Endothelial cell of umbilical vein (primary cell): ENCODE measurements at regions not wholly inside any gene's neighbourhood (a gene's known extent, or its start where the extent isn't known, plus 50 kb on each side); places are given as distances from the start of the nearest gene placed in this dataset.

Experiments
- BruUV-seq: library from RNA; stranded (reverse); fragments of 400-500 nt; replicated peaks from 2 replicates; lab custom pipeline; 2021; lab: Mats Ljungman, UMichigan
- CTCF ChIA-PET: fragments of 300-600, 350-600 bp; sonication (Branson Sonifier 250); formaldehyde crosslinking; loops from one replicate; lab custom pipeline; 2021; ENCODE audit warnings: antibody characterized with exemption, inconsistent platforms; lab: Charles Lee
- POLR2A ChIA-PET: fragments of 300-600, 350-600 bp; sonication (Branson Sonifier 250); formaldehyde crosslinking; loops from one replicate; lab custom pipeline; 2021; ENCODE audit warnings: antibody characterized with exemption, inconsistent platforms; lab: Charles Lee
- DNase-seq: peaks from one replicate; pipeline ENCODE4 v3.0.0-alpha.2; 2011; ENCODE audit warnings: low read depth, low spot score
- FAIRE-seq: peaks from 2 replicates; lab custom pipeline; 2011; peaks lifted over from hg19 to GRCh38; lab: Jason Lieb, UNC
- H2AFZ ChIP-seq: 2 replicates; pipeline ENCODE4 v1.6.0; 2012; ENCODE audit warnings: low read depth, low read length, control low read depth, inconsistent platforms
- H3K27ac ChIP-seq: 2 replicates; pipeline ENCODE4 v1.5.1; 2011; ENCODE audit warnings: low read depth, mild to moderate bottlenecking, control low read depth, low read length, moderate library complexity; ENCODE audit not compliant: insufficient read depth
- H3K27me3 ChIP-seq, 2 experiments: 2 replicates each; pipeline versions ENCODE4 v1.6.0 to v1.6.1; 2011; ENCODE audit warnings: low read length in 2 of 2, mixed read lengths in 1 of 2; ENCODE audit not compliant: control insufficient read depth in 2 of 2, insufficient read depth in 2 of 2
- H3K36me3 ChIP-seq, 2 experiments: 2 replicates in 1 of 2; 3 replicates in 1 of 2; pipeline ENCODE4 v1.5.1; 2011; ENCODE audit warnings: low read length in 2 of 2, mild to moderate bottlenecking in 1 of 2, moderate library complexity in 1 of 2; ENCODE audit not compliant: control insufficient read depth in 2 of 2, insufficient read depth in 2 of 2; ENCODE audit errors: extremely low read depth in 1 of 2
- H3K4me1 ChIP-seq: 3 replicates; pipeline ENCODE4 v1.5.1; 2011; ENCODE audit warnings: mild to moderate bottlenecking, low read length; ENCODE audit not compliant: control insufficient read depth, insufficient read depth; ENCODE audit errors: extremely low read depth
- H3K4me2 ChIP-seq: 2 replicates; pipeline ENCODE4 v1.6.1; 2011; ENCODE audit warnings: low read length, control low read depth, mixed read lengths; ENCODE audit not compliant: insufficient read depth
- H3K4me3 ChIP-seq, 3 experiments: fragments of 200-600 bp in 1 of 3; sonication (generic), shearing (Covaris generic) in 1 of 3; replicated peaks in 1 of 3; 2 replicates each; pipeline ENCODE4 v1.5.1; 2011 to 2016; ENCODE audit warnings: control low read depth in 3 of 3, low read length in 3 of 3, mild to moderate bottlenecking in 2 of 3, inconsistent platforms in 1 of 3, low read depth in 1 of 3, moderate library complexity in 1 of 3; ENCODE audit not compliant: insufficient read depth in 1 of 3
- H3K79me2 ChIP-seq: 2 replicates; pipeline ENCODE4 v1.6.0; 2012; ENCODE audit warnings: low read length, inconsistent platforms; ENCODE audit not compliant: control insufficient read depth, insufficient read depth
- H3K9ac ChIP-seq: replicated peaks from 2 replicates; pipeline ENCODE3; 2011; ENCODE audit warnings: low read length, control low read depth; ENCODE audit not compliant: insufficient read depth; ENCODE audit errors: extremely low read depth
- H3K9me1 ChIP-seq: replicated peaks from 3 replicates; pipeline ENCODE4 v1.6.0; 2011; ENCODE audit warnings: mild to moderate bottlenecking, low read length; ENCODE audit not compliant: control insufficient read depth, insufficient read depth; ENCODE audit errors: extremely low read depth
- H3K9me3 ChIP-seq: replicated peaks from 2 replicates; pipeline ENCODE4 v1.5.1; 2012; ENCODE audit warnings: low read length, inconsistent platforms; ENCODE audit not compliant: control insufficient read depth, insufficient read depth
- H4K20me1 ChIP-seq: replicated peaks from 2 replicates; pipeline ENCODE3; 2011; ENCODE audit warnings: mild to moderate bottlenecking, low read length; ENCODE audit not compliant: control insufficient read depth, insufficient read depth; ENCODE audit errors: extremely low read depth
- EZH2 ChIP-seq: IDR thresholded peaks from 2 replicates; pipeline ENCODE4 v1.6.1; 2012; ENCODE audit warnings: borderline replicate concordance, low read depth, mild to moderate bottlenecking, moderate library complexity, low read length, inconsistent platforms; ENCODE audit not compliant: severe bottlenecking
- FOS ChIP-seq: IDR thresholded peaks from 2 replicates; pipeline ENCODE4 v1.6.1; 2011; ENCODE audit warnings: mild to moderate bottlenecking, low read length, moderate library complexity, borderline replicate concordance; ENCODE audit not compliant: insufficient read depth
- GATA2 ChIP-seq: IDR thresholded peaks from 2 replicates; pipeline ENCODE4 v1.7.0; 2011; ENCODE audit warnings: low read depth, mild to moderate bottlenecking, moderate library complexity, mixed read lengths, low read length; ENCODE audit not compliant: insufficient read length, insufficient read depth
- JUN ChIP-seq: IDR thresholded peaks from 2 replicates; pipeline ENCODE4 v1.6.1; 2011; ENCODE audit warnings: borderline replicate concordance, low read depth; ENCODE audit not compliant: insufficient read length, insufficient read depth
- MYC ChIP-seq: IDR thresholded peaks from one replicate; pipeline ENCODE4 v1.6.1; 2011; ENCODE audit warnings: mild to moderate bottlenecking, low read depth, low read length
- POLR2A ChIP-seq: IDR thresholded peaks from 2 replicates; pipeline ENCODE4 v1.6.1; 2012; ENCODE audit warnings: low read depth, mild to moderate bottlenecking, control low read depth, low read length
- POLR2AphosphoS5 ChIP-seq: IDR thresholded peaks from 2 replicates; pipeline ENCODE4 v1.6.1; 2012; ENCODE audit warnings: low read depth, mild to moderate bottlenecking, control low read depth, low read length, moderate library complexity; ENCODE audit not compliant: insufficient read depth
- dilution Hi-C: fragments of 300-500 bp; cut with MboI; formaldehyde crosslinking; loops from one replicate; pipeline ENCODE4 v1.15.0; 2019; ENCODE audit warnings: low sequenced_read_pairs; ENCODE audit not compliant: extremely low pct_ligation_motif_present
- intact Hi-C: fragments of 100-400 bp; cut with micrococcal nuclease; formaldehyde crosslinking; loops from one replicate; pipeline ENCODE4 v1.10.0; 2022
- TF ChIP-seq, protein P1 (sequence below), 2 donors: IDR thresholded peaks; 1 replicate in 1 of 2; 2 replicates in 1 of 2; pipeline ENCODE4 v1.5.1; 2011; ENCODE audit warnings: low read length in 2 of 2, mild to moderate bottlenecking in 2 of 2, moderate library complexity in 2 of 2, control low read depth in 1 of 2, inconsistent platforms in 1 of 2, low read depth in 1 of 2; ENCODE audit not compliant: insufficient read depth in 1 of 2; ENCODE audit errors: extremely low read depth in 1 of 2
- TF ChIP-seq, protein P2 (sequence below): IDR thresholded peaks from 2 replicates; pipeline ENCODE4 v1.6.1; 2011; ENCODE audit not compliant: insufficient read depth, insufficient read length

DNA sequence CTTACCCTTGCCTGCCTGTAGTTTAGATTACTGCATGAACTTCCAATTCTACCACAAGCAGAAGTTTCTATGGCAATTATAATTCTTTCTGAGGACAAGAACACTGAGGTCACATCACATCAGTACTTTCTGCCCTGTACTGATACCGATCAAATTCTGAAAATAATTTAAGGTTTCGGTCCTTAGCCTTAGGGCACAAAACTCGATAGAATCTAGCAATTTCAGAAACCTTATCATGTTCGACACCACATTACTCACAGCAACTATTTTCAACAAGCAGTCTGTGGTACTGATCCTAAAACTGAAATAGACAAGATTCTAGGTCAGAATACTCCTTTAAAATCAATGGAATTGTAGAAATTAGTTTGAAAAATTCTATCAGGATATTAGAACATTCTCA is 187.0 kb upstream of the LRFN5 start:
- Histone ChIP-seq H3K36me3 (no peaks in the 10 kb centered on the region), H3K4me1 (no peaks in the 10 kb centered on the region), H2AFZ (no peak overlapping the region), H3K9ac (no peak overlapping the region), H3K27ac (no peak overlapping the region), H3K4me3 (no peak overlapping the region), H3K27me3 (no peaks in the 10 kb centered on the region), H3K79me2 (no peaks in the 10 kb centered on the region), H4K20me1 (no peaks in the 10 kb centered on the region), H3K9me3 (peaks cover 2% of the 10 kb centered on the region), H3K9me1 (no peaks in the 10 kb centered on the region), H3K4me2 (no peak overlapping the region)
- intact Hi-C loops (no loop called here), dilution Hi-C loops (no loop called here)
- POLR2A ChIA-PET, result no interaction called here
- DNase-seq (no peak), FAIRE-seq (no peak)
- BruUV-seq, result no TSS peak
- CTCF ChIA-PET, result no interaction called here
- TF ChIP-seq MYC (no peak), POLR2AphosphoS5 (no peak)
- TF ChIP-seq, protein P1, sequence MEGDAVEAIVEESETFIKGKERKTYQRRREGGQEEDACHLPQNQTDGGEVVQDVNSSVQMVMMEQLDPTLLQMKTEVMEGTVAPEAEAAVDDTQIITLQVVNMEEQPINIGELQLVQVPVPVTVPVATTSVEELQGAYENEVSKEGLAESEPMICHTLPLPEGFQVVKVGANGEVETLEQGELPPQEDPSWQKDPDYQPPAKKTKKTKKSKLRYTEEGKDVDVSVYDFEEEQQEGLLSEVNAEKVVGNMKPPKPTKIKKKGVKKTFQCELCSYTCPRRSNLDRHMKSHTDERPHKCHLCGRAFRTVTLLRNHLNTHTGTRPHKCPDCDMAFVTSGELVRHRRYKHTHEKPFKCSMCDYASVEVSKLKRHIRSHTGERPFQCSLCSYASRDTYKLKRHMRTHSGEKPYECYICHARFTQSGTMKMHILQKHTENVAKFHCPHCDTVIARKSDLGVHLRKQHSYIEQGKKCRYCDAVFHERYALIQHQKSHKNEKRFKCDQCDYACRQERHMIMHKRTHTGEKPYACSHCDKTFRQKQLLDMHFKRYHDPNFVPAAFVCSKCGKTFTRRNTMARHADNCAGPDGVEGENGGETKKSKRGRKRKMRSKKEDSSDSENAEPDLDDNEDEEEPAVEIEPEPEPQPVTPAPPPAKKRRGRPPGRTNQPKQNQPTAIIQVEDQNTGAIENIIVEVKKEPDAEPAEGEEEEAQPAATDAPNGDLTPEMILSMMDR (IDR thresholded peaks at IDR 0.05; ENCODE audit: extremely low read depth in 1 of 2, insufficient read depth in 1 of 2, low read depth in 1 of 2, low read length in 2 of 2), result no peak

DNA sequence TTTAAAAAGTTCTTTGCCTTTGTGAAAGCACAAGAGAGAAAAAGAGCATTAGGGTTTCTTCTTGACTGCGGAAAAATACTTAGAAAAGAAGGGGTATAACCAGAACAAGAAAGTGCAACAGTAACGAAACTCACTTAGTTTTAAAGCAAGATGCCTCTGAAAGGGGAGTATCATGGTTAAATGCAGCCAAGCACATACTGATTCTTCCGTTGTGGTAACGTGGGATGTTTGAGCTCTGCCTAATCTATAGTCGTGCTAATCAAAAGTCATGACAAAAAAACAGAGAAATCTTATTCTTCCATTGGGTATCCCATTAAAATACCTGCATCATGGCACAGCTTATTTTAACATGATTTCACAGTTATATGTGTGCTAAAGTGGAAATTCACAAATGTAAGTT is 187.8 kb upstream of the LRFN5 start:
- Histone ChIP-seq H3K27me3 (no peaks in the 10 kb centered on the region), H3K27ac (no peak overlapping the region), H3K79me2 (no peaks in the 10 kb centered on the region), H2AFZ (no peak overlapping the region), H3K4me2 (no peak overlapping the region), H3K9ac (no peak overlapping the region), H3K36me3 (no peaks in the 10 kb centered on the region), H4K20me1 (no peaks in the 10 kb centered on the region), H3K9me1 (no peaks in the 10 kb centered on the region), H3K4me1 (no peaks in the 10 kb centered on the region), H3K9me3 (peaks cover 2% of the 10 kb centered on the region), H3K4me3 (no peak overlapping the region)
- ChIA-PET POLR2A (no interaction called here), CTCF (no interaction called here)
- dilution Hi-C loops (no loop called here), intact Hi-C loops (no loop called here)
- BruUV-seq, result no TSS peak
- no peak for DNase-seq
- FAIRE-seq, result no peak
- TF ChIP-seq POLR2AphosphoS5 (no peak), GATA2 (no peak), EZH2 (no peak), JUN (no peak), FOS (no peak), POLR2A (no peak), MYC (no peak)
- TF ChIP-seq, protein P2, sequence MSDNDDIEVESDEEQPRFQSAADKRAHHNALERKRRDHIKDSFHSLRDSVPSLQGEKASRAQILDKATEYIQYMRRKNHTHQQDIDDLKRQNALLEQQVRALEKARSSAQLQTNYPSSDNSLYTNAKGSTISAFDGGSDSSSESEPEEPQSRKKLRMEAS, result no peak
- TF ChIP-seq, protein P1 (IDR thresholded peaks at IDR 0.05; ENCODE audit: extremely low read depth in 1 of 2, insufficient read depth in 1 of 2, low read depth in 1 of 2, low read length in 2 of 2), result no peak
